ENCODE measurements at regions not wholly inside any gene's neighbourhood (a gene's known extent, or its start where the extent isn't known, plus 50 kb on each side); places are given as distances from the start of the nearest gene placed in this dataset.

- peak overlapping the region; percentile 66 for H3K4me3 ChIP-seq (replicated peaks; ENCODE audit: low read depth, low read length)
- no peaks in the 10 kb centered on the region for H3K36me3 ChIP-seq (ENCODE audit: control insufficient read depth, insufficient read depth, low read length)
- no peak for TF ChIP-seq CTCF (IDR thresholded peaks at IDR 0.05; ENCODE audit: insufficient read depth, low read length, poor library complexity, severe bottlenecking)
- no peak for DNase-seq (ENCODE audit: extremely low read depth, insufficient read length)
- H3K27me3 ChIP-seq (replicated peaks; ENCODE audit: control insufficient read depth, insufficient read depth, low read length): no peaks in the 10 kb centered on the region
Observed at GRCh38 chr22:46035380-46035741, 58.4 kb upstream of the WNT7B start.

- Histone ChIP-seq H3K27me3 (replicated peaks; ENCODE audit: control insufficient read depth, insufficient read depth, low read length) (no peaks in the 10 kb centered on the region), H3K4me3 (replicated peaks; ENCODE audit: low read depth, low read length) (peak overlapping the region; percentile 70), H3K36me3 (ENCODE audit: control insufficient read depth, insufficient read depth, low read length) (no peaks in the 10 kb centered on the region)
- TF ChIP-seq CTCF (IDR thresholded peaks at IDR 0.05; ENCODE audit: insufficient read depth, low read length, poor library complexity, severe bottlenecking): no peak
- DNase-seq (ENCODE audit: extremely low read depth, insufficient read length): peak; percentile 99
Observed at GRCh38 chr22:46035742-46036557, 59.0 kb upstream of the WNT7B start.

GRCh38 chr22:46036558-46037408, 59.8 kb upstream of the WNT7B start:
- no peaks in the 10 kb centered on the region for H3K36me3 ChIP-seq (ENCODE audit: control insufficient read depth, insufficient read depth, low read length)
- peak; percentile 46 for DNase-seq (ENCODE audit: extremely low read depth, insufficient read length)
- peak overlapping the region; percentile 70 for H3K4me3 ChIP-seq (replicated peaks; ENCODE audit: low read depth, low read length)
- TF ChIP-seq CTCF (IDR thresholded peaks at IDR 0.05; ENCODE audit: insufficient read depth, low read length, poor library complexity, severe bottlenecking): peak; percentile 56
- H3K27me3 ChIP-seq (replicated peaks; ENCODE audit: control insufficient read depth, insufficient read depth, low read length): no peaks in the 10 kb centered on the region

- Histone ChIP-seq H3K36me3 (ENCODE audit: control insufficient read depth, insufficient read depth, low read length) (no peaks in the 10 kb centered on the region), H3K4me3 (replicated peaks; ENCODE audit: low read depth, low read length) (no peak overlapping the region), H3K27me3 (replicated peaks; ENCODE audit: control insufficient read depth, insufficient read depth, low read length) (no peaks in the 10 kb centered on the region)
- DNase-seq (ENCODE audit: extremely low read depth, insufficient read length): no peak
- no peak for TF ChIP-seq CTCF (IDR thresholded peaks at IDR 0.05; ENCODE audit: insufficient read depth, low read length, poor library complexity, severe bottlenecking)
Observed at GRCh38 chr22:46038174-46038487, 61.2 kb upstream of the WNT7B start.

- no peak overlapping the region for H3K4me3 ChIP-seq (replicated peaks; ENCODE audit: low read depth, low read length)
- DNase-seq (ENCODE audit: extremely low read depth, insufficient read length): no peak
- no peak for TF ChIP-seq CTCF (IDR thresholded peaks at IDR 0.05; ENCODE audit: insufficient read depth, low read length, poor library complexity, severe bottlenecking)
- H3K27me3 ChIP-seq (replicated peaks; ENCODE audit: control insufficient read depth, insufficient read depth, low read length): no peaks in the 10 kb centered on the region
- H3K36me3 ChIP-seq (ENCODE audit: control insufficient read depth, insufficient read depth, low read length): no peaks in the 10 kb centered on the region
Observed at GRCh38 chr22:46038516-46039430, 61.8 kb upstream of the WNT7B start.

Measured in GM06990 (cell line).